B cell (primary cell): ENCODE measurements at regions not wholly inside any gene's neighbourhood (a gene's known extent, or its start where the extent isn't known, plus 50 kb on each side); places are given as distances from the start of the nearest gene placed in this dataset.

Source experiments
- EZH2 ChIP-seq: IDR thresholded peaks from 2 replicates; pipeline ENCODE4 v1.6.1; 2012; ENCODE audit warnings: borderline replicate concordance, low read depth, mild to moderate bottlenecking, moderate library complexity, low read length; ENCODE audit not compliant: insufficient read depth, poor library complexity, severe bottlenecking
- TF ChIP-seq, protein P1 (sequence below): fragments of 200-600 bp; IDR thresholded peaks from one replicate; pipeline ENCODE4 v1.8.0; 2022; ENCODE audit warnings: antibody characterized with exemption, mild to moderate bottlenecking

GRCh38 chr13:111630406-111630805 is 310.0 kb downstream of the TEX29 start:
- TF ChIP-seq, protein P1, sequence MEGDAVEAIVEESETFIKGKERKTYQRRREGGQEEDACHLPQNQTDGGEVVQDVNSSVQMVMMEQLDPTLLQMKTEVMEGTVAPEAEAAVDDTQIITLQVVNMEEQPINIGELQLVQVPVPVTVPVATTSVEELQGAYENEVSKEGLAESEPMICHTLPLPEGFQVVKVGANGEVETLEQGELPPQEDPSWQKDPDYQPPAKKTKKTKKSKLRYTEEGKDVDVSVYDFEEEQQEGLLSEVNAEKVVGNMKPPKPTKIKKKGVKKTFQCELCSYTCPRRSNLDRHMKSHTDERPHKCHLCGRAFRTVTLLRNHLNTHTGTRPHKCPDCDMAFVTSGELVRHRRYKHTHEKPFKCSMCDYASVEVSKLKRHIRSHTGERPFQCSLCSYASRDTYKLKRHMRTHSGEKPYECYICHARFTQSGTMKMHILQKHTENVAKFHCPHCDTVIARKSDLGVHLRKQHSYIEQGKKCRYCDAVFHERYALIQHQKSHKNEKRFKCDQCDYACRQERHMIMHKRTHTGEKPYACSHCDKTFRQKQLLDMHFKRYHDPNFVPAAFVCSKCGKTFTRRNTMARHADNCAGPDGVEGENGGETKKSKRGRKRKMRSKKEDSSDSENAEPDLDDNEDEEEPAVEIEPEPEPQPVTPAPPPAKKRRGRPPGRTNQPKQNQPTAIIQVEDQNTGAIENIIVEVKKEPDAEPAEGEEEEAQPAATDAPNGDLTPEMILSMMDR, result no peak
- no peak for TF ChIP-seq EZH2
